Right cardiac atrium (tissue), 5 donors: ENCODE measurements at regions not wholly inside any gene's neighbourhood (a gene's known extent, or its start where the extent isn't known, plus 50 kb on each side); places are given as distances from the start of the nearest gene placed in this dataset.

ENCODE experiments used
- ATAC-seq, 2 donors: fragments of 200-7000 bp; cut with Tn5 transposase; one replicate each; pipeline versions ENCODE4 v1.8.0 to v1.9.1; 2020; ENCODE audit warnings: moderate library complexity in 2 of 2, mild to moderate bottlenecking in 1 of 2
- DNase-seq, 3 donors: peaks; one replicate each; pipeline ENCODE4 v3.0.0-alpha.2; 2020
- H3K27ac ChIP-seq: one replicate; pipeline ENCODE4 v1.5.1; 2013; ENCODE audit warnings: mild to moderate bottlenecking, low read length, control low read depth, moderate library complexity
- H3K27me3 ChIP-seq: one replicate; pipeline ENCODE4 v1.6.1; 2013; ENCODE audit not compliant: control insufficient read depth, insufficient read depth
- H3K4me1 ChIP-seq: one replicate; pipeline ENCODE4 v1.6.1; 2013; ENCODE audit warnings: low read length; ENCODE audit not compliant: control insufficient read depth, insufficient read depth
- H3K4me3 ChIP-seq: one replicate; pipeline ENCODE4 v1.5.1; 2013; ENCODE audit warnings: low read length, control low read depth
- H3K9me3 ChIP-seq: one replicate; pipeline ENCODE4 v1.6.1; 2013; ENCODE audit warnings: low read length; ENCODE audit not compliant: control insufficient read depth
- WGBS: extraction: QIAGEN DNeasy Blood & Tissue Kit; methylation state at CpG from one replicate; pipeline ENCODE4 v1.1.7; 2013; 5-methylcytosine and 5-hydroxymethylcytosine counted together
- intact Hi-C, 4 donors: fragments of 100-400 bp; cut with DNase I; formaldehyde crosslinking; loops; one replicate each; pipeline versions ENCODE4 v1.11.0 to v1.14.0; 2022 to 2023
- donor health status: healthy with polysubstance abuse.
- donor health status: DM: no; HTN: yes; CAD: no.
- donor health status: DM: no; HTN: no; CAD: no.
- donor health status: DM: no; HTN: yes; CAD: no; lungs with severe emphysema.
- donor health status: DM: yes; HTN: yes; CAD: no.

GRCh38 chr1:83697220-83697619, 301.7 kb downstream of the TTLL7 start:
- Histone ChIP-seq H3K27me3 (no peaks in the 10 kb centered on the region), H3K27ac (no peak overlapping the region), H3K9me3 (no peaks in the 10 kb centered on the region), H3K4me3 (no peak overlapping the region), H3K4me1 (peaks cover 2% of the 10 kb centered on the region)
- DNase-seq = no peak
- intact Hi-C loops = no loop called here
- ATAC-seq = no peak
- WGBS = 84% methylated on average over 2 of the region's 2 CpGs

GRCh38 chr1:83694449-83694848, 304.5 kb downstream of the TTLL7 start:
- no peak overlapping the region for H3K4me3 ChIP-seq
- peaks cover 3% of the 10 kb centered on the region for H3K4me1 ChIP-seq
- DNase-seq (no peak), ATAC-seq (no peak)
- no peaks in the 10 kb centered on the region for H3K9me3 ChIP-seq
- intact Hi-C loops = no loop called here
- no peak overlapping the region for H3K27ac ChIP-seq
- H3K27me3 ChIP-seq = no peaks in the 10 kb centered on the region

GRCh38 chr1:83693427-83694126, 305.4 kb downstream of the TTLL7 start:
- peak in 1 of 3 donors; percentile 58 for DNase-seq
- no peaks in the 10 kb centered on the region for H3K9me3 ChIP-seq
- peak overlapping the region; percentile 38 for H3K4me3 ChIP-seq
- 11% methylated on average over 12 of the region's 12 CpGs for WGBS
- intact Hi-C loops = no loop called here
- H3K27ac ChIP-seq = no peak overlapping the region
- peaks cover 3% of the 10 kb centered on the region for H3K4me1 ChIP-seq
- no peaks in the 10 kb centered on the region for H3K27me3 ChIP-seq
- peak; percentile 69 to 72 for ATAC-seq

- Histone ChIP-seq H3K27ac (no peak overlapping the region), H3K9me3 (no peaks in the 10 kb centered on the region), H3K4me3 (peak overlapping the region; percentile 38), H3K27me3 (no peaks in the 10 kb centered on the region), H3K4me1 (peaks cover 3% of the 10 kb centered on the region)
- WGBS = 7% methylated on average over 13 of the region's 13 CpGs
- ATAC-seq (peak; percentile 53 to 75), DNase-seq (peak in 1 of 3 donors; percentile 37)
- intact Hi-C loops = no loop called here
These were observed 306.2 kb downstream of the TTLL7 start for GRCh38 chr1:83692524-83693381.

GRCh38 chr1:83691953-83692500, 306.9 kb downstream of the TTLL7 start:
- H3K4me1 ChIP-seq = peaks cover 3% of the 10 kb centered on the region
- peak in 2 of 3 donors; percentile 36 to 47 for DNase-seq
- no peak overlapping the region for H3K27ac ChIP-seq
- WGBS = 84% methylated on average over 8 of the region's 8 CpGs
- intact Hi-C loops = no loop called here
- peak in 1 of 2 donors; percentile 25 for ATAC-seq
- H3K9me3 ChIP-seq = no peaks in the 10 kb centered on the region
- no peak overlapping the region for H3K4me3 ChIP-seq
- no peaks in the 10 kb centered on the region for H3K27me3 ChIP-seq

- Histone ChIP-seq H3K27ac (no peak overlapping the region), H3K9me3 (no peaks in the 10 kb centered on the region), H3K4me1 (peaks cover 3% of the 10 kb centered on the region), H3K4me3 (no peak overlapping the region), H3K27me3 (no peaks in the 10 kb centered on the region)
- ATAC-seq (no peak), DNase-seq (no peak)
- intact Hi-C loops = no loop called here
- 59% methylated on average over 6 of the region's 6 CpGs for WGBS
These were observed 308.7 kb downstream of the TTLL7 start for GRCh38 chr1:83689921-83690868.

GRCh38 chr1:83682132-83682531, 316.8 kb downstream of the TTLL7 start:
- WGBS = 93% methylated on average over 2 of the region's 2 CpGs

GRCh38 chr1:83676106-83676505, 322.8 kb downstream of the TTLL7 start:
- DNase-seq (no peak), ATAC-seq (no peak)
- no peak overlapping the region for H3K4me3 ChIP-seq
- intact Hi-C loops = no loop called here
- no peaks in the 10 kb centered on the region for H3K4me1 ChIP-seq
- H3K27ac ChIP-seq = no peak overlapping the region
- WGBS = 88% methylated on average over 3 of the region's 3 CpGs
- H3K9me3 ChIP-seq = no peaks in the 10 kb centered on the region
- H3K27me3 ChIP-seq = no peaks in the 10 kb centered on the region

More at GRCh38 chr1:83682132-83682531, 316.8 kb downstream of the TTLL7 start:
- intact Hi-C loops = no loop called here
- Histone ChIP-seq H3K4me1 (no peaks in the 10 kb centered on the region), H3K9me3 (no peaks in the 10 kb centered on the region), H3K4me3 (no peak overlapping the region), H3K27ac (no peak overlapping the region), H3K27me3 (no peaks in the 10 kb centered on the region)
- DNase-seq = no peak
- no peak for ATAC-seq

GRCh38 chr1:83673312-83673711, 325.6 kb downstream of the TTLL7 start:
- WGBS = 55% methylated on average over 1 of the region's 1 CpG

GRCh38 chr1:83671586-83671985, 327.3 kb downstream of the TTLL7 start:
- no peaks in the 10 kb centered on the region for H3K27me3 ChIP-seq
- no peak for DNase-seq
- H3K4me1 ChIP-seq = no peaks in the 10 kb centered on the region
- H3K27ac ChIP-seq = no peak overlapping the region
- intact Hi-C loops = no loop called here
- no peak overlapping the region for H3K4me3 ChIP-seq
- no peak for ATAC-seq
- H3K9me3 ChIP-seq = no peaks in the 10 kb centered on the region

More at GRCh38 chr1:83673312-83673711, 325.6 kb downstream of the TTLL7 start:
- ATAC-seq = no peak
- intact Hi-C loops = no loop called here
- no peaks in the 10 kb centered on the region for H3K9me3 ChIP-seq
- no peaks in the 10 kb centered on the region for H3K4me1 ChIP-seq
- no peak overlapping the region for H3K27ac ChIP-seq
- H3K27me3 ChIP-seq = no peaks in the 10 kb centered on the region
- DNase-seq = no peak
- no peak overlapping the region for H3K4me3 ChIP-seq
